Ectodermal cell (in vitro differentiated cells): ENCODE measurements at regions not wholly inside any gene's neighbourhood (a gene's known extent, or its start where the extent isn't known, plus 50 kb on each side); places are given as distances from the start of the nearest gene placed in this dataset.

Experiments used
- H3K27ac ChIP-seq: 2 replicates; pipeline ENCODE4 v1.7.0; 2013; ENCODE audit warnings: mild to moderate bottlenecking, low read depth, low read length; ENCODE audit not compliant: insufficient read depth, poor library complexity, severe bottlenecking
- H3K27me3 ChIP-seq: 2 replicates; pipeline ENCODE4 v1.7.0; 2013; ENCODE audit warnings: mild to moderate bottlenecking, low read length; ENCODE audit not compliant: insufficient read depth, control insufficient read depth, poor library complexity, severe bottlenecking
- H3K36me3 ChIP-seq: one replicate; pipeline ENCODE4 v1.7.0; 2013; ENCODE audit warnings: low read length; ENCODE audit not compliant: control insufficient read depth, insufficient read depth
- H3K4me1 ChIP-seq: one replicate; pipeline ENCODE4 v1.7.0; 2013; ENCODE audit warnings: low read length; ENCODE audit not compliant: control insufficient read depth, insufficient read depth
- H3K4me3 ChIP-seq: 2 replicates; pipeline ENCODE4 v1.7.0; 2013; ENCODE audit warnings: low read depth, low read length, control low read depth; ENCODE audit not compliant: insufficient read depth
- H3K9me3 ChIP-seq: 2 replicates; pipeline ENCODE4 v1.7.0; 2013; ENCODE audit warnings: mild to moderate bottlenecking, low read length, moderate library complexity; ENCODE audit not compliant: control insufficient read depth
- WGBS, 2 experiments: methylation state at CpG; one replicate each; pipeline ENCODE4 v1.1.7; 2013; ENCODE audit warnings: missing lambda C conversion rate in 2 of 2; 5-methylcytosine and 5-hydroxymethylcytosine counted together

- WGBS, 2 experiments = 94 to 96% methylated on average over 8 of the region's 8 CpGs
- H3K27me3 ChIP-seq = no peaks in the 10 kb centered on the region
- no peaks in the 10 kb centered on the region for H3K36me3 ChIP-seq
- H3K9me3 ChIP-seq = no peaks in the 10 kb centered on the region
- peaks cover 7% of the 10 kb centered on the region for H3K4me1 ChIP-seq
- H3K4me3 ChIP-seq = no peak overlapping the region
- H3K27ac ChIP-seq = no peak overlapping the region
Observed at GRCh38 chr22:48101704-48102103, 1339.3 kb downstream of the TBC1D22A start.

GRCh38 chr22:48100685-48101417 lies 1338.4 kb downstream of the TBC1D22A start:
- H3K36me3 ChIP-seq = no peaks in the 10 kb centered on the region
- H3K27ac ChIP-seq = no peak overlapping the region
- no peaks in the 10 kb centered on the region for H3K27me3 ChIP-seq
- H3K4me1 ChIP-seq = peaks cover 9% of the 10 kb centered on the region
- no peak overlapping the region for H3K4me3 ChIP-seq
- H3K9me3 ChIP-seq = no peaks in the 10 kb centered on the region
- 91 to 93% methylated on average over 14 of the region's 14 CpGs for WGBS, 2 experiments

- no peak overlapping the region for H3K4me3 ChIP-seq
- no peaks in the 10 kb centered on the region for H3K27me3 ChIP-seq
- 95 to 96% methylated on average over 9 of the region's 9 CpGs for WGBS, 2 experiments
- H3K4me1 ChIP-seq = peaks cover 9% of the 10 kb centered on the region
- H3K36me3 ChIP-seq = no peaks in the 10 kb centered on the region
- H3K27ac ChIP-seq = no peak overlapping the region
- no peaks in the 10 kb centered on the region for H3K9me3 ChIP-seq
Observed at GRCh38 chr22:48099671-48100070, 1337.2 kb downstream of the TBC1D22A start.

GRCh38 chr22:48099251-48099650 lies 1336.8 kb downstream of the TBC1D22A start:
- H3K9me3 ChIP-seq = no peaks in the 10 kb centered on the region
- no peak overlapping the region for H3K27ac ChIP-seq
- peaks cover 9% of the 10 kb centered on the region for H3K4me1 ChIP-seq
- H3K36me3 ChIP-seq = no peaks in the 10 kb centered on the region
- H3K27me3 ChIP-seq = no peaks in the 10 kb centered on the region
- no peak overlapping the region for H3K4me3 ChIP-seq
- 90 to 91% methylated on average over 8 of the region's 8 CpGs for WGBS, 2 experiments

- WGBS, 2 experiments = 92 to 93% methylated on average over 10 of the region's 10 CpGs
- Histone ChIP-seq H3K4me1 (peaks cover 9% of the 10 kb centered on the region), H3K27me3 (no peaks in the 10 kb centered on the region), H3K9me3 (no peaks in the 10 kb centered on the region), H3K4me3 (no peak overlapping the region), H3K36me3 (no peaks in the 10 kb centered on the region), H3K27ac (no peak overlapping the region)
Observed at GRCh38 chr22:48098921-48099245, 1336.4 kb downstream of the TBC1D22A start.

GRCh38 chr22:48098243-48098920 lies 1335.9 kb downstream of the TBC1D22A start:
- Histone ChIP-seq H3K36me3 (no peaks in the 10 kb centered on the region), H3K27me3 (no peaks in the 10 kb centered on the region), H3K9me3 (no peaks in the 10 kb centered on the region), H3K4me3 (no peak overlapping the region), H3K4me1 (peaks cover 9% of the 10 kb centered on the region), H3K27ac (no peak overlapping the region)
- WGBS, 2 experiments = 88 to 92% methylated on average over 6 to 7 of the region's 8 CpGs

- Histone ChIP-seq H3K9me3 (no peaks in the 10 kb centered on the region), H3K4me3 (no peak overlapping the region), H3K27ac (no peak overlapping the region), H3K36me3 (no peaks in the 10 kb centered on the region), H3K27me3 (no peaks in the 10 kb centered on the region), H3K4me1 (peaks cover 9% of the 10 kb centered on the region)
- 94% methylated on average over 6 of the region's 7 CpGs for WGBS, 2 experiments
Observed at GRCh38 chr22:48097723-48098122, 1335.3 kb downstream of the TBC1D22A start.

GRCh38 chr22:48096851-48097665 lies 1334.6 kb downstream of the TBC1D22A start:
- WGBS, 2 experiments = 80 to 84% methylated on average over 13 of the region's 13 CpGs
- Histone ChIP-seq H3K27ac (no peak overlapping the region), H3K4me1 (peaks cover 9% of the 10 kb centered on the region), H3K4me3 (no peak overlapping the region), H3K9me3 (no peaks in the 10 kb centered on the region), H3K27me3 (no peaks in the 10 kb centered on the region), H3K36me3 (no peaks in the 10 kb centered on the region)

GRCh38 chr22:48096411-48096810 lies 1334.0 kb downstream of the TBC1D22A start:
- Histone ChIP-seq H3K36me3 (no peaks in the 10 kb centered on the region), H3K4me3 (no peak overlapping the region), H3K4me1 (peaks cover 9% of the 10 kb centered on the region), H3K9me3 (no peaks in the 10 kb centered on the region), H3K27me3 (no peaks in the 10 kb centered on the region), H3K27ac (no peak overlapping the region)
- 70 to 78% methylated on average over 7 of the region's 7 CpGs for WGBS, 2 experiments

GRCh38 chr22:48093981-48094380 lies 1331.5 kb downstream of the TBC1D22A start:
- peaks cover 9% of the 10 kb centered on the region for H3K4me1 ChIP-seq
- WGBS, 2 experiments = 96 to 97% methylated on average over 8 of the region's 8 CpGs
- H3K27ac ChIP-seq = no peak overlapping the region
- no peaks in the 10 kb centered on the region for H3K27me3 ChIP-seq
- no peaks in the 10 kb centered on the region for H3K9me3 ChIP-seq
- no peak overlapping the region for H3K4me3 ChIP-seq
- H3K36me3 ChIP-seq = no peaks in the 10 kb centered on the region
